Panc1 (cell line): ENCODE measurements at regions not wholly inside any gene's neighbourhood (a gene's known extent, or its start where the extent isn't known, plus 50 kb on each side); places are given as distances from the start of the nearest gene placed in this dataset.

Source experiments
- ATAC-seq: fragments of 200-7000 bp; cut with Tn5 transposase; 2 replicates; pipeline ENCODE4 v1.9.1; 2020; ENCODE audit warnings: mild to moderate bottlenecking, moderate library complexity
- BruUV-seq: library from RNA; stranded (reverse); fragments of 400-500 nt; replicated peaks from 2 replicates; lab custom pipeline; 2021; lab: Mats Ljungman, UMichigan
- CTCF ChIA-PET: fragments of 300-600 bp; sonication (Branson Sonifier 250); formaldehyde crosslinking; loops from one replicate; lab custom pipeline; 2022; ENCODE audit warnings: antibody characterized with exemption; lab: Charles Lee
- POLR2A ChIA-PET: fragments of 300-600 bp; sonication (Branson Sonifier 250); formaldehyde crosslinking; loops from one replicate; lab custom pipeline; 2022; ENCODE audit warnings: antibody characterized with exemption; lab: Charles Lee
- DNase-seq: peaks from one replicate; pipeline ENCODE4 v3.0.0-alpha.2; 2010; ENCODE audit warnings: low read depth, low spot score
- H3K27ac ChIP-seq: 2 replicates; pipeline ENCODE4 v1.5.1; 2011; ENCODE audit warnings: mild to moderate bottlenecking, low read length, inconsistent platforms
- H3K27me3 ChIP-seq: fragments of 200-500 bp; sonication (Bioruptor generic); 2 replicates; pipeline ENCODE4 v1.6.0; 2014; ENCODE audit warnings: low read length, inconsistent platforms; ENCODE audit not compliant: control insufficient read depth, insufficient read depth
- H3K36me3 ChIP-seq: fragments of 200-500 bp; sonication (Bioruptor generic); 2 replicates; pipeline ENCODE4 v1.5.1; 2014; ENCODE audit warnings: inconsistent platforms, mild to moderate bottlenecking, low read length, moderate library complexity; ENCODE audit not compliant: control insufficient read depth, insufficient read depth
- H3K4me1 ChIP-seq: 2 replicates; pipeline ENCODE4 v1.5.1; 2011; ENCODE audit warnings: inconsistent platforms, mild to moderate bottlenecking, low read length, moderate library complexity; ENCODE audit not compliant: control insufficient read depth, insufficient read depth
- H3K4me3 ChIP-seq, 2 experiments: 2 replicates each; pipeline ENCODE4 v1.5.1; 2011 to 2012; ENCODE audit warnings: low read depth in 2 of 2, low read length in 2 of 2, mild to moderate bottlenecking in 2 of 2, inconsistent platforms in 1 of 2, moderate library complexity in 1 of 2
- H3K9me3 ChIP-seq: fragments of 200-500 bp; sonication (Bioruptor generic); 2 replicates; pipeline ENCODE4 v1.5.1; 2014; ENCODE audit warnings: low read depth, mild to moderate bottlenecking, inconsistent platforms, low read length, moderate library complexity; ENCODE audit not compliant: control insufficient read depth, insufficient read depth
- POLR2AphosphoS5 ChIP-seq: IDR thresholded peaks from 2 replicates; pipeline ENCODE4 v1.6.1; 2012; ENCODE audit warnings: mild to moderate bottlenecking, low read depth, low read length, moderate library complexity
- SIN3A ChIP-seq: IDR thresholded peaks from 2 replicates; pipeline ENCODE4 v1.6.1; 2012; ENCODE audit warnings: low read depth, mild to moderate bottlenecking, low read length, moderate library complexity, borderline replicate concordance; ENCODE audit not compliant: insufficient read depth
- TCF7L2 ChIP-seq: IDR thresholded peaks from 2 replicates; pipeline ENCODE4 v1.6.1; 2011; ENCODE audit warnings: mild to moderate bottlenecking, low read depth, low read length, inconsistent platforms
- in situ Hi-C: cut with HindIII; loops from 2 replicates; pipeline ENCODE4 v1.10.0; 2016; ENCODE audit warnings: low sequenced_read_pairs, low pct_unique_long_range_greater_than_20kb
- intact Hi-C: fragments of 100-400 bp; cut with micrococcal nuclease; formaldehyde crosslinking; loops from one replicate; pipeline ENCODE4 v1.10.0; 2022; ENCODE audit not compliant: unreplicated experiment
- TF ChIP-seq, protein P1 (sequence below), 2 experiments: IDR thresholded peaks; 2 replicates each; pipeline ENCODE4 v1.6.1; 2011 to 2012; ENCODE audit warnings: low read depth in 2 of 2, control low read depth in 1 of 2, low read length in 1 of 2, mild to moderate bottlenecking in 1 of 2, moderate library complexity in 1 of 2; ENCODE audit not compliant: insufficient read depth in 1 of 2
- TF ChIP-seq, protein P2 (sequence below): fragments of 450-650 bp; IDR thresholded peaks from 2 replicates; pipeline ENCODE4 v1.5.1; 2017; ENCODE audit warnings: mild to moderate bottlenecking

DNA sequence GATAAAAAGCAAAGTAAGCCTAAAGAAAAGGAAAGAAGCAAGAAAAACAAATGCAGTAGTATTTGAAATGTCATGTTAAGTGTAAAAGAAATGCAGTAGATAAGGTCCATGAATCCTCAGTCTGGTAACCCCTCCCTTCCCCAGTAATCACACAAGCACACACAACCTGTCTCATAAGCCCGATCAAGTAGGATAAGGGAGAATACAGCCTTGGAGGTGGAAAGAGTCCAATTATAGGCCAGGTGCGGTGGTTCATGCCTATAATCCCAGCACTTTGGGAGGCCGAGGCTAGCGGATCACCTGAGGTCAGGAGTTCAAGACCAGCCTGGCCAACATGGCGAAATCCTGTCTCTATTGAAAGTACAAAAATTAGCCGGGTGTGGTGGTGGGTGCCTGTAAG is 117.9 kb downstream of the GADD45G start:
- BruUV-seq, result no TSS peak

DNA sequence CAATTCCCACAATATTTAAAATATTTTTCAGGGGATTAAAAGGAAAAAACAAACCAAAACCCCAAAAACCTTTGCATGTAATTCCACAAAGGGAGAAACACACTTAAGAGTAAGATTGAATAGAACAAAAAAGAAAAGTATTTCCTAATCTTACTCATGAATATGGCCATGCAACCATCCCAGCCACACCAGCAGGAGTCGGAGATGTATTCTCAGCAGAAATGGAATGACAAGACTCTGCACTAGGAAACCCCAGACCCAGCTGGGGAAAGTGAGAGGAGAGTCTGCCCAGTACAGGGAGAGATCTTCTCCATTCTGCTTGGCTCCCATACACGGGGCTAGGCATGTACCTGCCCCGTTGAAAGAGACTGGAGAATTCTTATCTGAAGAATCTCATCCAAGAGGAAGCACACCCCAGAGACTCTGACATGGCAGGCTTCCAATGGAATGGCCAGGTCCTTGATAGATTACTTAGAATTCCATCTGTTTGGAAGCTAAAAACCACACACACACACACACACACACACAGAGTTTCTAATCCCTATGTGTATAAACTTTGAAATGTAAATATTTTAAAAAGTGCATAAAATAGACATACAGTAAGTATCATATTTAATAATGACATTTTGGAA is 118.8 kb downstream of the GADD45G start:
- POLR2A ChIA-PET, result no interaction called here
- no TSS peak for BruUV-seq
- H3K4me3 ChIP-seq, result no peak overlapping the region

More for the DNA sequence above, 117.9 kb downstream of the GADD45G start:
- Histone ChIP-seq H3K27ac (no peak overlapping the region), H3K27me3 (no peaks in the 10 kb centered on the region), H3K4me1 (no peaks in the 10 kb centered on the region), H3K4me3 (no peak overlapping the region), H3K9me3 (no peaks in the 10 kb centered on the region), H3K36me3 (no peaks in the 10 kb centered on the region)
- ATAC-seq (no peak), DNase-seq (no peak)
- in situ Hi-C loops, result no loop called here
- CTCF ChIA-PET, result interaction anchor here (0.6 kb wide), 1 partner anchor 577 kb away, joined by 7 read pairs; no protein-coding TSS in a partner anchor
- POLR2A ChIA-PET, result no interaction called here
- TF ChIP-seq, protein P1, sequence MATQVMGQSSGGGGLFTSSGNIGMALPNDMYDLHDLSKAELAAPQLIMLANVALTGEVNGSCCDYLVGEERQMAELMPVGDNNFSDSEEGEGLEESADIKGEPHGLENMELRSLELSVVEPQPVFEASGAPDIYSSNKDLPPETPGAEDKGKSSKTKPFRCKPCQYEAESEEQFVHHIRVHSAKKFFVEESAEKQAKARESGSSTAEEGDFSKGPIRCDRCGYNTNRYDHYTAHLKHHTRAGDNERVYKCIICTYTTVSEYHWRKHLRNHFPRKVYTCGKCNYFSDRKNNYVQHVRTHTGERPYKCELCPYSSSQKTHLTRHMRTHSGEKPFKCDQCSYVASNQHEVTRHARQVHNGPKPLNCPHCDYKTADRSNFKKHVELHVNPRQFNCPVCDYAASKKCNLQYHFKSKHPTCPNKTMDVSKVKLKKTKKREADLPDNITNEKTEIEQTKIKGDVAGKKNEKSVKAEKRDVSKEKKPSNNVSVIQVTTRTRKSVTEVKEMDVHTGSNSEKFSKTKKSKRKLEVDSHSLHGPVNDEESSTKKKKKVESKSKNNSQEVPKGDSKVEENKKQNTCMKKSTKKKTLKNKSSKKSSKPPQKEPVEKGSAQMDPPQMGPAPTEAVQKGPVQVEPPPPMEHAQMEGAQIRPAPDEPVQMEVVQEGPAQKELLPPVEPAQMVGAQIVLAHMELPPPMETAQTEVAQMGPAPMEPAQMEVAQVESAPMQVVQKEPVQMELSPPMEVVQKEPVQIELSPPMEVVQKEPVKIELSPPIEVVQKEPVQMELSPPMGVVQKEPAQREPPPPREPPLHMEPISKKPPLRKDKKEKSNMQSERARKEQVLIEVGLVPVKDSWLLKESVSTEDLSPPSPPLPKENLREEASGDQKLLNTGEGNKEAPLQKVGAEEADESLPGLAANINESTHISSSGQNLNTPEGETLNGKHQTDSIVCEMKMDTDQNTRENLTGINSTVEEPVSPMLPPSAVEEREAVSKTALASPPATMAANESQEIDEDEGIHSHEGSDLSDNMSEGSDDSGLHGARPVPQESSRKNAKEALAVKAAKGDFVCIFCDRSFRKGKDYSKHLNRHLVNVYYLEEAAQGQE (IDR thresholded peaks at IDR 0.05; ENCODE audit: insufficient read depth in 1 of 2, low read depth in 2 of 2, low read length in 1 of 2), result no peak
- TF ChIP-seq SIN3A, result no peak
- TF ChIP-seq POLR2AphosphoS5, result no peak
- TF ChIP-seq, protein P2, sequence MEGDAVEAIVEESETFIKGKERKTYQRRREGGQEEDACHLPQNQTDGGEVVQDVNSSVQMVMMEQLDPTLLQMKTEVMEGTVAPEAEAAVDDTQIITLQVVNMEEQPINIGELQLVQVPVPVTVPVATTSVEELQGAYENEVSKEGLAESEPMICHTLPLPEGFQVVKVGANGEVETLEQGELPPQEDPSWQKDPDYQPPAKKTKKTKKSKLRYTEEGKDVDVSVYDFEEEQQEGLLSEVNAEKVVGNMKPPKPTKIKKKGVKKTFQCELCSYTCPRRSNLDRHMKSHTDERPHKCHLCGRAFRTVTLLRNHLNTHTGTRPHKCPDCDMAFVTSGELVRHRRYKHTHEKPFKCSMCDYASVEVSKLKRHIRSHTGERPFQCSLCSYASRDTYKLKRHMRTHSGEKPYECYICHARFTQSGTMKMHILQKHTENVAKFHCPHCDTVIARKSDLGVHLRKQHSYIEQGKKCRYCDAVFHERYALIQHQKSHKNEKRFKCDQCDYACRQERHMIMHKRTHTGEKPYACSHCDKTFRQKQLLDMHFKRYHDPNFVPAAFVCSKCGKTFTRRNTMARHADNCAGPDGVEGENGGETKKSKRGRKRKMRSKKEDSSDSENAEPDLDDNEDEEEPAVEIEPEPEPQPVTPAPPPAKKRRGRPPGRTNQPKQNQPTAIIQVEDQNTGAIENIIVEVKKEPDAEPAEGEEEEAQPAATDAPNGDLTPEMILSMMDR, result no peak
- no peak for TF ChIP-seq TCF7L2
- intact Hi-C loops, result no loop called here

More for the DNA sequence above, 118.8 kb downstream of the GADD45G start:
- H3K27ac ChIP-seq, result no peak overlapping the region
- in situ Hi-C loops (no loop called here), intact Hi-C loops (no loop called here)
- no peak for ATAC-seq
- no peaks in the 10 kb centered on the region for H3K36me3 ChIP-seq
- CTCF ChIA-PET, result no interaction called here
- no peak for TF ChIP-seq SIN3A
- no peak for TF ChIP-seq POLR2AphosphoS5
- TF ChIP-seq TCF7L2, result no peak
- TF ChIP-seq, protein P2, result no peak
- TF ChIP-seq, protein P1 (IDR thresholded peaks at IDR 0.05; ENCODE audit: insufficient read depth in 1 of 2, low read depth in 2 of 2, low read length in 1 of 2), result no peak
- no peak for DNase-seq
- H3K27me3 ChIP-seq, result no peaks in the 10 kb centered on the region
- no peaks in the 10 kb centered on the region for H3K9me3 ChIP-seq
- H3K4me1 ChIP-seq, result no peaks in the 10 kb centered on the region
